Stimulated activated CD4-positive, alpha-beta T cell treated with anti-CD3 and anti-CD28 coated beads, TNF-alpha, amount 100 ng/mL, for 4 hours (primary cell): ENCODE measurements at regions not wholly inside any gene's neighbourhood (a gene's known extent, or its start where the extent isn't known, plus 50 kb on each side); places are given as distances from the start of the nearest gene placed in this dataset.
"Not testable (repeated sequence)": the region's sequence is repeated elsewhere in the genome, so short reads cannot be mapped to it uniquely, and the experiment has no call there.

Source experiments
- DNase-seq, 3 experiments: peaks; one replicate each; pipeline ENCODE4 v3.0.0-alpha.2; 2020; ENCODE audit warnings: low read depth in 3 of 3

GRCh38 chr17:83192161-83192788, 112.9 kb downstream of the METRNL start:
- DNase-seq: no peak

GRCh38 chr17:83192789-83193335, 113.5 kb downstream of the METRNL start:
- not testable (repeated sequence) for DNase-seq

GRCh38 chr17:83193336-83194185, 114.2 kb downstream of the METRNL start:
- no peak for DNase-seq

- no peak for DNase-seq
Observed at GRCh38 chr17:83194186-83194561, 114.8 kb downstream of the METRNL start.

- DNase-seq: no peak
Observed at GRCh38 chr17:83194761-83195329, 115.4 kb downstream of the METRNL start.

GRCh38 chr17:83195330-83196023, 116.1 kb downstream of the METRNL start:
- no peak for DNase-seq

- DNase-seq: no peak
Observed at GRCh38 chr17:83196024-83196365, 116.6 kb downstream of the METRNL start.

- no peak for DNase-seq
Observed at GRCh38 chr17:83196366-83196765, 117.0 kb downstream of the METRNL start.

GRCh38 chr17:83196973-83197880, 117.8 kb downstream of the METRNL start:
- DNase-seq: no peak

- no peak for DNase-seq
Observed at GRCh38 chr17:83198366-83199341, 119.2 kb downstream of the METRNL start.

- peak in 1 of 3 experiments; percentile 12 for DNase-seq
Observed at GRCh38 chr17:83199500-83200201, 120.2 kb downstream of the METRNL start.

- DNase-seq: no peak
Observed at GRCh38 chr17:83200231-83200699, 120.9 kb downstream of the METRNL start.

GRCh38 chr17:83200751-83201150, 121.3 kb downstream of the METRNL start:
- DNase-seq: no peak

GRCh38 chr17:83201206-83202001, 122.0 kb downstream of the METRNL start:
- DNase-seq: no peak

- DNase-seq: no peak
Observed at GRCh38 chr17:83202002-83203000, 122.9 kb downstream of the METRNL start.

- no peak for DNase-seq
Observed at GRCh38 chr17:83203073-83203471, 123.7 kb downstream of the METRNL start.
